ENCODE measurements at regions not wholly inside any gene's neighbourhood (a gene's known extent, or its start where the extent isn't known, plus 50 kb on each side); places are given as distances from the start of the nearest gene placed in this dataset.

- no peak for TF ChIP-seq CTCF (IDR thresholded peaks at IDR 0.05)
- TF ChIP-seq, protein P1, sequence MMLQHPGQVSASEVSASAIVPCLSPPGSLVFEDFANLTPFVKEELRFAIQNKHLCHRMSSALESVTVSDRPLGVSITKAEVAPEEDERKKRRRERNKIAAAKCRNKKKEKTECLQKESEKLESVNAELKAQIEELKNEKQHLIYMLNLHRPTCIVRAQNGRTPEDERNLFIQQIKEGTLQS (CRISPR knock-in tag; conservative IDR thresholded peaks at IDR 0.05) = no peak
- TF ChIP-seq ZBTB21 (CRISPR knock-in tag; IDR thresholded peaks at IDR 0.05; ENCODE audit: borderline replicate concordance) = no peak
- no peak for TF ChIP-seq ETV6 (CRISPR knock-in tag; IDR thresholded peaks at IDR 0.05)
- no peak for TF ChIP-seq MLX (CRISPR knock-in tag; IDR thresholded peaks at IDR 0.05)
Observed at GRCh38 chr3:180189310-180189648, 152.5 kb upstream of the PEX5L start (continued).

DNA sequence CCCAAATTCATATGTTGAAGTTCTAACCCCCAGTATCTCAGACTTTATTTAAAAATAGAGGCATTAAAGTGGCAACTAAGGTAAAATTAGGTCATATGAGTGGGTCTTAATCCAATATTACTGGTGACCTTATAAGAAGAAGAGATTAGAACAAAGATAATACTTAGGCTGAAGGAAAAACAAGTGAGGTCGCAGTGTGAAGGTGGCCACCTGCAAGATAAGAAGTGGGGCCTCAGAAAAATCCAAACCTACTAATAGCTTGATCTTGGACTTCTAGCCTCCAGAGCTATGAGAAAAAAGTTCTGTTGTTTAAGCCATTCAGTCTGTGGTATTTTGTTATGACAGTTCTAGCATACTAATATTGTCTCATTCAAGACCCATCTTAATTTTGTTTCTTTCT is 159.9 kb upstream of the PEX5L start:
- no peak for TF ChIP-seq ELF4 (CRISPR knock-in tag; IDR thresholded peaks at IDR 0.05; ENCODE audit: low read depth)
- TF ChIP-seq KAT7 (CRISPR knock-in tag; IDR thresholded peaks at IDR 0.05; ENCODE audit: borderline replicate concordance) = no peak
- no peak for TF ChIP-seq PRDM15 (CRISPR knock-in tag; IDR thresholded peaks at IDR 0.05)
- TF ChIP-seq CDX4 (CRISPR knock-in tag; IDR thresholded peaks at IDR 0.05; ENCODE audit: borderline replicate concordance) = no peak
- no peak for TF ChIP-seq ZNF219 (CRISPR knock-in tag; IDR thresholded peaks at IDR 0.05; ENCODE audit: borderline replicate concordance)
- no peak for TF ChIP-seq ZNF396 (CRISPR knock-in tag; IDR thresholded peaks at IDR 0.05; ENCODE audit: borderline replicate concordance)
- no peak for TF ChIP-seq TCF7 (CRISPR knock-in tag; IDR thresholded peaks at IDR 0.05; ENCODE audit: low read depth)
- TF ChIP-seq ETV6 (CRISPR knock-in tag; IDR thresholded peaks at IDR 0.05) = no peak
- Mint-ChIP-seq H3K27ac (no peak overlapping the region), H3K4me1 (no peaks in the 10 kb centered on the region), H3K36me3 (no peaks in the 10 kb centered on the region), H3K4me3 (no peak overlapping the region), H3K9me3 (no peaks in the 10 kb centered on the region), H3K27me3 (ENCODE audit: low read depth) (no peaks in the 10 kb centered on the region)
- no peak for DNase-seq (ENCODE audit: low spot score)
- POLR2A ChIA-PET = no interaction called here
- ATAC-seq = no peak
- CTCF ChIA-PET = no interaction called here

DNA sequence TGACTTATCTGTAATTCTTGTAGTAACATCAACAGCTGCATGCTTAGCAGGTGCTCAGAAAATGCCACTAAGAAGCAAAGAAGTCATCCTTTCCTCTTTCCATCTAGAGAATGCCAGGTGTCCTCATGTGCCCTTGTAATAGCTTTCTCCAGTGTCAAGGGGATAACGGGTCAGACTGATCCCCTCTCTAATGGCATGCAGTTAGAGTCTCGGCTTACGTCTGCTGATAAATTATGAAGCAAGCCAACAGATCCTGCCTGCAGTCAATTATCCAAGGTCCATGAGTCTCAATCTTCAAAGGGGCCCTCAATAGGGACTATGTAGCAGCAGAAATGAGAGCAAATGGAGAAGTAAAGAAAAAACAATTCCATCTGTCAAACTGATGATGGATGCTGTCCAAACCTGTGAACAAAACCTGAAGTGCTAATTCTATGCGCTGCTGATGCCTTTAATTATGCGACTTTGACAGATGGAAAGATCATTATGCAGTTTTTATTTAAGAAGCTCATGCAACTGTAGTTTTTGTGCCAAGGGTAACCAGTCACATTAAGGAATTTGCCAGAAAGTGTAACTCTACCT is 162.8 kb upstream of the PEX5L start:
- CTCF ChIA-PET = no interaction called here
- H3K27me3 Mint-ChIP-seq (ENCODE audit: low read depth) = no peaks in the 10 kb centered on the region
- no peak overlapping the region for H3K27ac Mint-ChIP-seq
- DNase-seq (ENCODE audit: low spot score) (no peak), ATAC-seq (no peak)
- TF ChIP-seq GRHL2 (CRISPR knock-in tag; IDR thresholded peaks at IDR 0.05; ENCODE audit: insufficient replicate concordance, severe bottlenecking) = no peak
- TF ChIP-seq ZNF416 (CRISPR knock-in tag; IDR thresholded peaks at IDR 0.05) = no peak
- TF ChIP-seq, protein P2, sequence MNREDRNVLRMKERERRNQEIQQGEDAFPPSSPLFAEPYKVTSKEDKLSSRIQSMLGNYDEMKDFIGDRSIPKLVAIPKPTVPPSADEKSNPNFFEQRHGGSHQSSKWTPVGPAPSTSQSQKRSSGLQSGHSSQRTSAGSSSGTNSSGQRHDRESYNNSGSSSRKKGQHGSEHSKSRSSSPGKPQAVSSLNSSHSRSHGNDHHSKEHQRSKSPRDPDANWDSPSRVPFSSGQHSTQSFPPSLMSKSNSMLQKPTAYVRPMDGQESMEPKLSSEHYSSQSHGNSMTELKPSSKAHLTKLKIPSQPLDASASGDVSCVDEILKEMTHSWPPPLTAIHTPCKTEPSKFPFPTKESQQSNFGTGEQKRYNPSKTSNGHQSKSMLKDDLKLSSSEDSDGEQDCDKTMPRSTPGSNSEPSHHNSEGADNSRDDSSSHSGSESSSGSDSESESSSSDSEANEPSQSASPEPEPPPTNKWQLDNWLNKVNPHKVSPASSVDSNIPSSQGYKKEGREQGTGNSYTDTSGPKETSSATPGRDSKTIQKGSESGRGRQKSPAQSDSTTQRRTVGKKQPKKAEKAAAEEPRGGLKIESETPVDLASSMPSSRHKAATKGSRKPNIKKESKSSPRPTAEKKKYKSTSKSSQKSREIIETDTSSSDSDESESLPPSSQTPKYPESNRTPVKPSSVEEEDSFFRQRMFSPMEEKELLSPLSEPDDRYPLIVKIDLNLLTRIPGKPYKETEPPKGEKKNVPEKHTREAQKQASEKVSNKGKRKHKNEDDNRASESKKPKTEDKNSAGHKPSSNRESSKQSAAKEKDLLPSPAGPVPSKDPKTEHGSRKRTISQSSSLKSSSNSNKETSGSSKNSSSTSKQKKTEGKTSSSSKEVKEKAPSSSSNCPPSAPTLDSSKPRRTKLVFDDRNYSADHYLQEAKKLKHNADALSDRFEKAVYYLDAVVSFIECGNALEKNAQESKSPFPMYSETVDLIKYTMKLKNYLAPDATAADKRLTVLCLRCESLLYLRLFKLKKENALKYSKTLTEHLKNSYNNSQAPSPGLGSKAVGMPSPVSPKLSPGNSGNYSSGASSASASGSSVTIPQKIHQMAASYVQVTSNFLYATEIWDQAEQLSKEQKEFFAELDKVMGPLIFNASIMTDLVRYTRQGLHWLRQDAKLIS (CRISPR knock-in tag; IDR thresholded peaks at IDR 0.05; ENCODE audit: borderline replicate concordance) = no peak
- no peak for TF ChIP-seq CBFB (CRISPR knock-in tag; IDR thresholded peaks at IDR 0.05; ENCODE audit: low read depth)
- TF ChIP-seq MXD4 (CRISPR knock-in tag; IDR thresholded peaks at IDR 0.05; ENCODE audit: borderline replicate concordance) = no peak
- TF ChIP-seq MYBL2 (CRISPR knock-in tag; IDR thresholded peaks at IDR 0.05) = no peak
- no peak for TF ChIP-seq HMGXB4 (CRISPR knock-in tag; IDR thresholded peaks at IDR 0.05)
- no peaks in the 10 kb centered on the region for H3K36me3 Mint-ChIP-seq
- POLR2A ChIA-PET = no interaction called here
- peaks cover 2% of the 10 kb centered on the region; the same call in 1 of the 2 replicates for H3K9me3 Mint-ChIP-seq
- H3K4me3 Mint-ChIP-seq = no peak overlapping the region
- peaks cover 8% of the 10 kb centered on the region for H3K4me1 Mint-ChIP-seq

All from WTC11 (cell line).